WERI-Rb-1 (cell line): ENCODE measurements at regions not wholly inside any gene's neighbourhood (a gene's known extent, or its start where the extent isn't known, plus 50 kb on each side); places are given as distances from the start of the nearest gene placed in this dataset.

Experiments
- DNase-seq: peaks from one replicate; pipeline ENCODE4 v3.0.0-alpha.2; 2020
- H3K27ac ChIP-seq: fragments of 250-450 bp; sonication (Bioruptor Pico); 2 replicates; pipeline ENCODE4 v1.5.1; 2020; ENCODE audit warnings: mild to moderate bottlenecking, moderate library complexity
- H3K27me3 ChIP-seq: fragments of 250-450 bp; sonication (Bioruptor Pico); 2 replicates; pipeline ENCODE4 v1.5.1; 2021; ENCODE audit warnings: mild to moderate bottlenecking, low read depth, moderate library complexity; ENCODE audit not compliant: insufficient read depth, severe bottlenecking
- H3K36me3 ChIP-seq: fragments of 250-450 bp; sonication (Bioruptor Pico); 2 replicates; pipeline ENCODE4 v1.5.1; 2020; ENCODE audit warnings: mild to moderate bottlenecking, moderate library complexity
- H3K4me3 ChIP-seq: 2 replicates; pipeline ENCODE4 v1.5.1; 2011; ENCODE audit warnings: low read depth, mild to moderate bottlenecking, control low read depth, low read length
- H3K9me3 ChIP-seq: fragments of 250-450 bp; sonication (Bioruptor Pico); 2 replicates; pipeline ENCODE4 v1.5.1; 2021; ENCODE audit warnings: mild to moderate bottlenecking, moderate library complexity; ENCODE audit not compliant: severe bottlenecking
- CTCF ChIP-seq: IDR thresholded peaks from 2 replicates; pipeline ENCODE4 v1.5.1; 2011; ENCODE audit warnings: low read depth, mild to moderate bottlenecking, control low read depth, inconsistent platforms, low read length

GRCh38 chr16:8373676-8374431 is 216.5 kb downstream of the TMEM114 start:
- H3K4me3 ChIP-seq, result no peak overlapping the region
- DNase-seq, result no peak
- no peaks in the 10 kb centered on the region for H3K9me3 ChIP-seq
- TF ChIP-seq CTCF, result peak; percentile 8; the same call in 1 of the 2 replicates
- H3K27me3 ChIP-seq, result peaks cover 46% of the 10 kb centered on the region
- no peak overlapping the region for H3K27ac ChIP-seq
- H3K36me3 ChIP-seq, result no peaks in the 10 kb centered on the region

GRCh38 chr16:8372141-8372540 is 218.2 kb downstream of the TMEM114 start:
- H3K36me3 ChIP-seq, result no peaks in the 10 kb centered on the region
- H3K27ac ChIP-seq, result no peak overlapping the region
- no peak overlapping the region for H3K4me3 ChIP-seq
- H3K27me3 ChIP-seq, result peaks cover 37% of the 10 kb centered on the region
- DNase-seq, result no peak
- TF ChIP-seq CTCF, result no peak
- H3K9me3 ChIP-seq, result no peaks in the 10 kb centered on the region

- Histone ChIP-seq H3K4me3 (no peak overlapping the region), H3K36me3 (no peaks in the 10 kb centered on the region), H3K27ac (no peak overlapping the region), H3K9me3 (no peaks in the 10 kb centered on the region), H3K27me3 (peaks cover 36% of the 10 kb centered on the region)
- TF ChIP-seq CTCF, result no peak
- DNase-seq, result no peak
Observed at GRCh38 chr16:8370374-8371270, 219.7 kb downstream of the TMEM114 start.

GRCh38 chr16:8358937-8359336 is 231.4 kb downstream of the TMEM114 start:
- no peak for DNase-seq
- no peaks in the 10 kb centered on the region for H3K9me3 ChIP-seq
- no peak for TF ChIP-seq CTCF
- H3K27ac ChIP-seq, result no peak overlapping the region
- peaks cover 59% of the 10 kb centered on the region for H3K27me3 ChIP-seq
- H3K36me3 ChIP-seq, result no peaks in the 10 kb centered on the region
- H3K4me3 ChIP-seq, result no peak overlapping the region

GRCh38 chr16:8355675-8356074 is 234.6 kb downstream of the TMEM114 start:
- H3K36me3 ChIP-seq, result no peaks in the 10 kb centered on the region
- H3K27me3 ChIP-seq, result peaks cover 40% of the 10 kb centered on the region
- H3K4me3 ChIP-seq, result no peak overlapping the region
- peak; percentile 8 for DNase-seq
- peak; percentile 50 for TF ChIP-seq CTCF
- no peak overlapping the region for H3K27ac ChIP-seq
- H3K9me3 ChIP-seq, result no peaks in the 10 kb centered on the region
